H9 (cell line): ENCODE measurements at regions not wholly inside any gene's neighbourhood (a gene's known extent, or its start where the extent isn't known, plus 50 kb on each side); places are given as distances from the start of the nearest gene placed in this dataset.

Source experiments
- DNase-seq: peaks from one replicate; pipeline ENCODE4 v3.0.0-alpha.2; 2017
- H2AFZ ChIP-seq: one replicate; pipeline ENCODE4 v1.6.1; 2013; ENCODE audit warnings: mild to moderate bottlenecking, low read length, control low read depth, moderate library complexity
- H2AK5ac ChIP-seq: 2 replicates; pipeline ENCODE4 v1.6.1; 2013; ENCODE audit warnings: low read length, control low read depth, mixed read lengths; ENCODE audit not compliant: insufficient read length
- H2BK120ac ChIP-seq: one replicate; pipeline ENCODE4 v1.6.1; 2013; ENCODE audit warnings: low read depth, mild to moderate bottlenecking, low read length, control low read depth, inconsistent platforms; ENCODE audit not compliant: poor library complexity, severe bottlenecking
- H2BK12ac ChIP-seq: 2 replicates; pipeline ENCODE4 v1.6.1; 2013; ENCODE audit warnings: low read length, control low read depth, mixed read lengths, low read depth; ENCODE audit not compliant: insufficient read length
- H2BK15ac ChIP-seq: 2 replicates; pipeline ENCODE4 v1.6.1; 2013; ENCODE audit warnings: low read depth, low read length, control low read depth
- H2BK20ac ChIP-seq: one replicate; pipeline ENCODE4 v1.6.1; 2013; ENCODE audit warnings: low read depth, mild to moderate bottlenecking, low read length, control low read depth, inconsistent platforms; ENCODE audit not compliant: poor library complexity, severe bottlenecking
- H2BK5ac ChIP-seq: 2 replicates; pipeline ENCODE4 v1.6.1; 2013; ENCODE audit warnings: low read length, control low read depth, mixed read lengths; ENCODE audit not compliant: insufficient read length
- H3K14ac ChIP-seq: 2 replicates; pipeline ENCODE4 v1.6.1; 2013; ENCODE audit warnings: low read length, control low read depth; ENCODE audit not compliant: insufficient read depth
- H3K18ac ChIP-seq: 2 replicates; pipeline ENCODE4 v1.6.1; 2013; ENCODE audit warnings: low read depth, mild to moderate bottlenecking, mixed read lengths, low read length, control low read depth; ENCODE audit not compliant: insufficient read length
- H3K23ac ChIP-seq: 2 replicates; pipeline ENCODE4 v1.6.1; 2013; ENCODE audit warnings: low read length, control low read depth, mixed read lengths, low read depth; ENCODE audit not compliant: insufficient read length
- H3K23me2 ChIP-seq: 2 replicates; pipeline ENCODE4 v1.6.1; 2013; ENCODE audit warnings: low read depth, mild to moderate bottlenecking, mixed read lengths, low read length, control low read depth; ENCODE audit not compliant: insufficient read length, poor library complexity, severe bottlenecking
- H3K27ac ChIP-seq: 2 replicates; pipeline ENCODE4 v1.5.1; 2013; ENCODE audit warnings: low read length, control low read depth, mixed read lengths, low read depth; ENCODE audit not compliant: insufficient read length
- H3K27me3 ChIP-seq: 2 replicates; pipeline ENCODE4 v1.6.1; 2013; ENCODE audit warnings: low read length, control low read depth, inconsistent platforms; ENCODE audit not compliant: insufficient read depth
- H3K4ac ChIP-seq: 2 replicates; pipeline ENCODE4 v1.6.1; 2013; ENCODE audit warnings: low read depth, mild to moderate bottlenecking, control low read depth, inconsistent platforms, low read length, moderate library complexity
- H3K4me1 ChIP-seq: 2 replicates; pipeline ENCODE4 v1.6.1; 2013; ENCODE audit warnings: low read length, control low read depth, inconsistent platforms; ENCODE audit not compliant: insufficient read depth
- H3K4me2 ChIP-seq: 2 replicates; pipeline ENCODE4 v1.6.1; 2013; ENCODE audit warnings: low read length, control low read depth, mixed read lengths; ENCODE audit not compliant: insufficient read length, insufficient read depth
- H3K56ac ChIP-seq: 2 replicates; pipeline ENCODE4 v1.6.1; 2013; ENCODE audit warnings: low read depth, mild to moderate bottlenecking, mixed read lengths, low read length, control low read depth; ENCODE audit not compliant: insufficient read length
- H3K79me1 ChIP-seq: 2 replicates; pipeline ENCODE4 v1.6.1; 2013; ENCODE audit warnings: low read depth, mild to moderate bottlenecking, moderate library complexity, low read length, control low read depth, inconsistent platforms; ENCODE audit not compliant: insufficient read depth, poor library complexity, severe bottlenecking
- H3K79me2 ChIP-seq: 2 replicates; pipeline ENCODE4 v1.6.1; 2013; ENCODE audit warnings: low read length, control low read depth, inconsistent platforms; ENCODE audit not compliant: insufficient read depth
- H3K9ac ChIP-seq: 2 replicates; pipeline ENCODE4 v1.6.1; 2013; ENCODE audit warnings: low read length, control low read depth, mixed read lengths; ENCODE audit not compliant: insufficient read length; ENCODE audit errors: extremely low read depth
- H3K9me3 ChIP-seq: one replicate; pipeline ENCODE4 v1.6.1; 2013; ENCODE audit warnings: low read depth, low read length, inconsistent platforms; ENCODE audit not compliant: control insufficient read depth
- H3T11ph ChIP-seq: one replicate; pipeline ENCODE4 v1.6.1; 2013; ENCODE audit warnings: mild to moderate bottlenecking, low read length, control low read depth, inconsistent platforms
- H4K20me1 ChIP-seq: one replicate; pipeline ENCODE4 v1.6.1; 2013; ENCODE audit not compliant: control insufficient read depth, insufficient read length, insufficient read depth
- H4K5ac ChIP-seq: 2 replicates; pipeline ENCODE4 v1.6.1; 2013; ENCODE audit warnings: low read depth, mild to moderate bottlenecking, mixed read lengths, low read length, control low read depth; ENCODE audit not compliant: insufficient read length
- H4K8ac ChIP-seq: replicated peaks from 2 replicates; pipeline ENCODE4 v1.6.1; 2013; ENCODE audit warnings: low read length, control low read depth, mixed read lengths, low read depth; ENCODE audit not compliant: insufficient read length
- H4K91ac ChIP-seq: 2 replicates; pipeline ENCODE4 v1.6.1; 2013; ENCODE audit warnings: low read depth, mild to moderate bottlenecking, moderate library complexity, mixed read lengths, low read length, control low read depth; ENCODE audit not compliant: insufficient read length
- H3K27ac Mint-ChIP-seq, 3 experiments: 2 replicates in 2 of 3; 3 replicates in 1 of 3; pipeline ENCODE4 v1.8.0; 2020 to 2021; ENCODE audit warnings: mixed read lengths in 3 of 3, mild to moderate bottlenecking in 1 of 3, moderate library complexity in 1 of 3
- H3K27me3 Mint-ChIP-seq: 2 replicates; pipeline ENCODE4 v1.8.0; 2021; ENCODE audit warnings: low read depth, mild to moderate bottlenecking, moderate library complexity, mixed read lengths
- H3K36me3 Mint-ChIP-seq, 3 experiments: 2 replicates in 2 of 3; 3 replicates in 1 of 3; pipeline ENCODE4 v1.8.0; 2020 to 2021; ENCODE audit warnings: low read depth in 3 of 3, mixed read lengths in 3 of 3; ENCODE audit not compliant: insufficient read depth in 1 of 3
- H3K4me1 Mint-ChIP-seq, 2 experiments: 2 replicates each; pipeline ENCODE4 v1.8.0; 2020; ENCODE audit warnings: mixed read lengths in 2 of 2
- H3K4me3 Mint-ChIP-seq, 2 experiments: 2 replicates in 1 of 2; 3 replicates in 1 of 2; pipeline ENCODE4 v1.8.0; 2020 to 2021; ENCODE audit warnings: mild to moderate bottlenecking in 2 of 2, mixed read lengths in 2 of 2, moderate library complexity in 1 of 2
- H3K9me3 Mint-ChIP-seq, 2 experiments: 2 replicates in 1 of 2; 3 replicates in 1 of 2; pipeline ENCODE4 v1.8.0; 2020; ENCODE audit warnings: mild to moderate bottlenecking in 2 of 2, mixed read lengths in 2 of 2, moderate library complexity in 1 of 2
- TF ChIP-seq, protein P1 (sequence below): fragments of 200-600 bp; sonication (generic); conservative IDR thresholded peaks from 3 replicates; pipeline ENCODE4 v1.8.0; 2021; ENCODE audit warnings: antibody characterized with exemption, mild to moderate bottlenecking

DNA sequence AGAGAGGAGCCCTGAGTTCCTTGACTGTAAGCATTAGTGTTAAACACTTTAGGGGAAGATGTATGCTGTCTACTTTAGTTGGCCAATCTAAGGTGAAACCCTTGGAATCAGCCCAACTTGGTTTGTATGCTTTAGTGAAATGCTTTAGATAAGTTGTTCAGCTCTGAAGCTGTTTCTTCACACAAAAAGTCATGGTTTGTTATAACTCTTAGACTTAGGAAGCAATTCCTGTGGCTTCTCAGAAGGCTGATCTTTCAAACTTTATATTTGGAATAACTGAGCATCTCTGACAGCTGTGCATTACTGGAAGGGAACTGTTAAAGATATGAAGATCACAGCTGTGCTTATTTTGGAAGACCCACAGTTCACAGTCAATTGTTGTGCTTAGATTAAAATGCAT, 714.1 kb downstream of the FAT4 start:
- H3K27me3 ChIP-seq: no peaks in the 10 kb centered on the region
- no peak overlapping the region for H3K4ac ChIP-seq
- H3K4me2 ChIP-seq: no peak overlapping the region
- H3K79me1 ChIP-seq: no peaks in the 10 kb centered on the region
- H2BK5ac ChIP-seq: no peak overlapping the region
- no peak overlapping the region for H3K18ac ChIP-seq
- Mint-ChIP-seq H3K9me3 (peaks cover 14 to 27% of the 10 kb centered on the region in 2 experiments), H3K27ac (no peak overlapping the region), H3K4me3 (no peak overlapping the region), H3K4me1 (peaks cover 1 to 2% of the 10 kb centered on the region in 2 experiments; a peak in 2 of 4 replicates), H3K36me3 (peaks cover 5 to 24% (median 9%) of the 10 kb centered on the region in 3 experiments), H3K27me3 (no peaks in the 10 kb centered on the region; the same call in 1 of the 2 replicates)
- no peak overlapping the region for H2BK15ac ChIP-seq
- H4K8ac ChIP-seq: no peak overlapping the region
- TF ChIP-seq, protein P1, sequence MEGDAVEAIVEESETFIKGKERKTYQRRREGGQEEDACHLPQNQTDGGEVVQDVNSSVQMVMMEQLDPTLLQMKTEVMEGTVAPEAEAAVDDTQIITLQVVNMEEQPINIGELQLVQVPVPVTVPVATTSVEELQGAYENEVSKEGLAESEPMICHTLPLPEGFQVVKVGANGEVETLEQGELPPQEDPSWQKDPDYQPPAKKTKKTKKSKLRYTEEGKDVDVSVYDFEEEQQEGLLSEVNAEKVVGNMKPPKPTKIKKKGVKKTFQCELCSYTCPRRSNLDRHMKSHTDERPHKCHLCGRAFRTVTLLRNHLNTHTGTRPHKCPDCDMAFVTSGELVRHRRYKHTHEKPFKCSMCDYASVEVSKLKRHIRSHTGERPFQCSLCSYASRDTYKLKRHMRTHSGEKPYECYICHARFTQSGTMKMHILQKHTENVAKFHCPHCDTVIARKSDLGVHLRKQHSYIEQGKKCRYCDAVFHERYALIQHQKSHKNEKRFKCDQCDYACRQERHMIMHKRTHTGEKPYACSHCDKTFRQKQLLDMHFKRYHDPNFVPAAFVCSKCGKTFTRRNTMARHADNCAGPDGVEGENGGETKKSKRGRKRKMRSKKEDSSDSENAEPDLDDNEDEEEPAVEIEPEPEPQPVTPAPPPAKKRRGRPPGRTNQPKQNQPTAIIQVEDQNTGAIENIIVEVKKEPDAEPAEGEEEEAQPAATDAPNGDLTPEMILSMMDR: no peak
- H2BK12ac ChIP-seq: no peak overlapping the region
- no peak overlapping the region for H3K9ac ChIP-seq
- H3K9me3 ChIP-seq: no peaks in the 10 kb centered on the region
- no peak overlapping the region for H2BK20ac ChIP-seq
- no peak overlapping the region for H3K23ac ChIP-seq
- no peak overlapping the region for H4K91ac ChIP-seq
- no peak for DNase-seq
- H2BK120ac ChIP-seq: no peak overlapping the region
- no peak overlapping the region for H3K27ac ChIP-seq
- no peak overlapping the region for H3K14ac ChIP-seq
- H2AFZ ChIP-seq: no peak overlapping the region
- no peak overlapping the region for H3K56ac ChIP-seq
- no peak overlapping the region for H3T11ph ChIP-seq
- no peaks in the 10 kb centered on the region for H3K79me2 ChIP-seq
- no peaks in the 10 kb centered on the region for H3K4me1 ChIP-seq
- H2AK5ac ChIP-seq: no peak overlapping the region
- no peak overlapping the region for H4K5ac ChIP-seq
- H3K23me2 ChIP-seq: no peaks in the 10 kb centered on the region
- H4K20me1 ChIP-seq: no peaks in the 10 kb centered on the region
